WERI-Rb-1 (cell line): ENCODE measurements at regions not wholly inside any gene's neighbourhood (a gene's known extent, or its start where the extent isn't known, plus 50 kb on each side); places are given as distances from the start of the nearest gene placed in this dataset.

Experiments
- DNase-seq: peaks from one replicate; pipeline ENCODE4 v3.0.0-alpha.2; 2020
- H3K27ac ChIP-seq: fragments of 250-450 bp; sonication (Bioruptor Pico); 2 replicates; pipeline ENCODE4 v1.5.1; 2020; ENCODE audit warnings: mild to moderate bottlenecking, moderate library complexity
- H3K27me3 ChIP-seq: fragments of 250-450 bp; sonication (Bioruptor Pico); 2 replicates; pipeline ENCODE4 v1.5.1; 2021; ENCODE audit warnings: mild to moderate bottlenecking, low read depth, moderate library complexity; ENCODE audit not compliant: insufficient read depth, severe bottlenecking
- H3K36me3 ChIP-seq: fragments of 250-450 bp; sonication (Bioruptor Pico); 2 replicates; pipeline ENCODE4 v1.5.1; 2020; ENCODE audit warnings: mild to moderate bottlenecking, moderate library complexity
- H3K4me3 ChIP-seq: 2 replicates; pipeline ENCODE4 v1.5.1; 2011; ENCODE audit warnings: low read depth, mild to moderate bottlenecking, control low read depth, low read length
- H3K9me3 ChIP-seq: fragments of 250-450 bp; sonication (Bioruptor Pico); 2 replicates; pipeline ENCODE4 v1.5.1; 2021; ENCODE audit warnings: mild to moderate bottlenecking, moderate library complexity; ENCODE audit not compliant: severe bottlenecking
- TF ChIP-seq, protein P1 (sequence below): IDR thresholded peaks from 2 replicates; pipeline ENCODE4 v1.5.1; 2011; ENCODE audit warnings: low read depth, mild to moderate bottlenecking, control low read depth, inconsistent platforms, low read length

DNA sequence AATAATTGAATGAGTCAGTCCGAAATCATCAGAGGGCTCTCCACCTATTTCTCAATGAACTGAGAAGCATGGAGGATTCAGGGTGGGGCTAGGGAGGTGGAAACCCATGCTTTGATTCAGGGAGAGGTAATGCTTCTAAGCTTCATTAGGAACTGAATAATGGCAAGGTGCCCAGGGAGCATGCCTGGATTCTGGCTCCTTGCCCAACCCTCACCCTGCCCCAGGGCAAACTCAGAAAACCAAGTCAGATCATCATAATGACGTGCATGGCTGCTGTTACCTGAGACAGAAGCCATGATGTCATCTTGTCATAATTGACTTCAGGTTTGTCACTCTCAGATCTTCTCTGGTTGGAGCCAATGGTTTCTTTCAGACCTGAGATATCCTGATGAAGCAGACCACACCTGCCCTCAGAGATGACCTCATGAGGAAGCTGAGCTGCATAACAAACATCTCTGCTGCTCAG lies 199.6 kb downstream of the SYK start:
- H3K9me3 ChIP-seq = no peaks in the 10 kb centered on the region
- H3K27ac ChIP-seq = no peak overlapping the region
- no peak for DNase-seq
- no peaks in the 10 kb centered on the region for H3K36me3 ChIP-seq
- no peak overlapping the region for H3K4me3 ChIP-seq
- TF ChIP-seq, protein P1, sequence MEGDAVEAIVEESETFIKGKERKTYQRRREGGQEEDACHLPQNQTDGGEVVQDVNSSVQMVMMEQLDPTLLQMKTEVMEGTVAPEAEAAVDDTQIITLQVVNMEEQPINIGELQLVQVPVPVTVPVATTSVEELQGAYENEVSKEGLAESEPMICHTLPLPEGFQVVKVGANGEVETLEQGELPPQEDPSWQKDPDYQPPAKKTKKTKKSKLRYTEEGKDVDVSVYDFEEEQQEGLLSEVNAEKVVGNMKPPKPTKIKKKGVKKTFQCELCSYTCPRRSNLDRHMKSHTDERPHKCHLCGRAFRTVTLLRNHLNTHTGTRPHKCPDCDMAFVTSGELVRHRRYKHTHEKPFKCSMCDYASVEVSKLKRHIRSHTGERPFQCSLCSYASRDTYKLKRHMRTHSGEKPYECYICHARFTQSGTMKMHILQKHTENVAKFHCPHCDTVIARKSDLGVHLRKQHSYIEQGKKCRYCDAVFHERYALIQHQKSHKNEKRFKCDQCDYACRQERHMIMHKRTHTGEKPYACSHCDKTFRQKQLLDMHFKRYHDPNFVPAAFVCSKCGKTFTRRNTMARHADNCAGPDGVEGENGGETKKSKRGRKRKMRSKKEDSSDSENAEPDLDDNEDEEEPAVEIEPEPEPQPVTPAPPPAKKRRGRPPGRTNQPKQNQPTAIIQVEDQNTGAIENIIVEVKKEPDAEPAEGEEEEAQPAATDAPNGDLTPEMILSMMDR = no peak
- H3K27me3 ChIP-seq = no peaks in the 10 kb centered on the region

GRCh38 chr9:91004484-91004883 lies 202.9 kb downstream of the SYK start:
- H3K4me3 ChIP-seq = no peak overlapping the region
- DNase-seq = no peak
- TF ChIP-seq, protein P1 = no peak
- H3K36me3 ChIP-seq = no peaks in the 10 kb centered on the region
- no peaks in the 10 kb centered on the region for H3K9me3 ChIP-seq
- no peak overlapping the region for H3K27ac ChIP-seq
- no peaks in the 10 kb centered on the region for H3K27me3 ChIP-seq

- H3K27ac ChIP-seq = no peak overlapping the region
- H3K36me3 ChIP-seq = no peaks in the 10 kb centered on the region
- H3K4me3 ChIP-seq = no peak overlapping the region
- DNase-seq = no peak
- H3K9me3 ChIP-seq = no peaks in the 10 kb centered on the region
- no peaks in the 10 kb centered on the region for H3K27me3 ChIP-seq
- TF ChIP-seq, protein P1 = 0 out of 2 replicates have a peak, but pooled peaks have one; percentile 14
Measured at GRCh38 chr9:91004992-91005391, 203.4 kb downstream of the SYK start.

DNA sequence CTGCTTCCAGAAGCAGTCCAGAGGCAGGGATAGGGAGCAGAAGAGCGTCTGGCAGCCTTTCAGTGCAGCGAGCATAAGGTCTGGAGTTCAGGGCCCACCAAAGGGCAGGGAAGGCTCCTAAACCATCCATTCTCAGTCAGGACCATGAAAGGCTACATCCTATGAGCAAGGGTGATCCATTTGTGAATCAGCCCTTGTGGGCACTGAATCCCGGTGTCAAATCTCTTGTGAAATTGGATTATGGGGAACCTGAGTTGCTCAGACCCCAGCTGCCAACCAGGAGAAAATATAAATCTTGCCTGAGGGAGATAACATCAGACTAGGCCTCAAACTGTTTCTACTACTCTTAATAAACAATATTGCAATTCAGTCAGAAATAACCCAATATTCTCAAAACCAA lies 204.4 kb downstream of the SYK start:
- TF ChIP-seq, protein P1 = no peak

DNA sequence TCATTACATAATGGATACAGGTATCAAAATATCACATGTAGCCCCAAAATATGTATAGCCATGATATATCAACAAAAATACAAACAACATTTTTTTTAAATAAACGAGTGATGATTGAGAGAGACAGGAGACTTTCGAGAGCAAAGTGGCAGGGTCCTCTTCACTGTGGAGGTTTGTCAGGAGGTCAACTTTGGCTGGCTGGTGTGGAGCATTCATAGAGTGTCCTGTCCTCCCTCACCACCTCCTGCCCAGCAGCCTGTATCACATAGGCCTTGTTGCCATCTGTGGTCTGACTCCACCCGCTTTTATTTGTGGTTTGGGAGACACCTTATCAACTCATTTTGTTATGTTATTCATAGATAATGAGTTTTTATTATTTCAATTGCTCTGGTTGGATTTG lies 206.9 kb downstream of the SYK start:
- H3K9me3 ChIP-seq = no peaks in the 10 kb centered on the region
- no peaks in the 10 kb centered on the region for H3K36me3 ChIP-seq
- H3K4me3 ChIP-seq = no peak overlapping the region
- no peak for DNase-seq
- TF ChIP-seq, protein P1 = no peak
- H3K27ac ChIP-seq = no peak overlapping the region
- H3K27me3 ChIP-seq = no peaks in the 10 kb centered on the region

More for the DNA sequence above, 204.4 kb downstream of the SYK start:
- DNase-seq = no peak
- Histone ChIP-seq H3K36me3 (no peaks in the 10 kb centered on the region), H3K9me3 (no peaks in the 10 kb centered on the region), H3K4me3 (no peak overlapping the region), H3K27ac (no peak overlapping the region), H3K27me3 (no peaks in the 10 kb centered on the region)

DNA sequence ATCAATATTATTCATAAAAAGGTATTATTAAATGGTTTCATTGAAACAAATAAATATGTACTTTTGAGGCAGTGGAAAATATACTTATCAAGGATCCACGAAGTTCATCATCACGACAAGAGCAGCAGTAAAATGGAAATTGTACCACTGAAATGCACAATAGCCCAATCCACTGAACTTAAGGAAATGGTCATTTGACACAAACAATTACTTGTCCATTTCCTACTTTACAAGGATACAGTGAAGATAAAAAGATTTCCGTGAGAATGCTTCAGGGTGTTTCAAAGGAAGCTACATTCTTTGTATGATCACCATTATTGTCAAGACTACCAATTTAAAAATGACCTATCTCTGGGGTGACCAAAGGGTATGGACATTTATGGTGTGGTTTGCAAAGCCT lies 210.3 kb downstream of the SYK start:
- H3K27ac ChIP-seq = no peak overlapping the region
- TF ChIP-seq, protein P1 = no peak

More for the DNA sequence above, 210.3 kb downstream of the SYK start:
- Histone ChIP-seq H3K36me3 (no peaks in the 10 kb centered on the region), H3K4me3 (no peak overlapping the region), H3K27me3 (no peaks in the 10 kb centered on the region), H3K9me3 (no peaks in the 10 kb centered on the region)
- DNase-seq = no peak
